ENCODE measurements at regions not wholly inside any gene's neighbourhood (a gene's known extent, or its start where the extent isn't known, plus 50 kb on each side); places are given as distances from the start of the nearest gene placed in this dataset.

DNA sequence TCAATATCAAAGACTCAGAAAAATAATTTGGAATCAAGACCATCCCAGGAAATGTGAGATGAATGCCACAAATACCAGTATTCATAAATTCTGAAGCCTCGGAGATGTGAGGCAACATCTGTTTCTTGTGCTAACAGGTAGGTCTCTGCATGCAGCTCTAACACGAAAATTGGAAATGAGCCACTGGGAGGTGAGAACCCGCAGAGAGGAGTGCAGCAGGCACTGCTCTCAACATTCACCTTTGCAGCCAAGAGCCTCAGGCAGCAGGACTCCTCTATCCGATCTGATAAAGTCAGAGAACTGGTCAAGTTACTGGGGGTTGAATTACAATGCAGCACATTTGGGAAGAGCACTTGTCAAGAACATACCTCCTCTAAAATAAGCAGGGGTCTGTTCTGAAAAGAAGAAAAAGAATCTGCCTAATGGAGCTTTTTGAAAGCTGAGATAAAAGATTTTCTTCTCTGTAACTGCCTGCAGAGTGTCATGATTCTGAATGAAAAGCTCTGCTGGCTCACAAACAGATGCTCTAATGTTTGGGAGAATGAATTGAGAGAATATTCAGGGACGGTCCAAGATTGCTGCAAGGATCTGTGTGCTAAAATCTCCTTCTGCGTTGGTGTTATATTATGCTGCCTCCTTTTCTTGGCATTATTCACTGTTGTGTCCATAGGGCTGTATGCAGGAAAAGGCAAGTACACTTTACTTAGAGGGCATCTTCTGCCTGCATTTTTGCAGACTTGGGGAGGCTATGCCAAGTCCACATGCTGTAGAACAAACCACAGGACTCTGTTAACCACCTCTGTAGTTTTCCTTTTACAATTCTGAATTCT is 209.6 kb upstream of the KRR1 start:
- Histone ChIP-seq H3K4me1 (peaks cover 46 to 69% of the 10 kb centered on the region in 2 donors), H3K27me3 (no peaks in the 10 kb centered on the region), H3K9me3 (no peaks in the 10 kb centered on the region), H3K4me3 (replicated peaks in 1 of 3) (no peak overlapping the region), H3K36me3 (no peaks in the 10 kb centered on the region), H3K27ac (peak overlapping the region; percentile 56 to 77 (median 67))
- intact Hi-C loops (cut with DNase I) = loop anchor here (10.0 kb wide), 1 partner anchor 304 kb away; no protein-coding TSS in a partner anchor
- DNase-seq = peak; percentile 71 to 73
- no peak for TF ChIP-seq POLR2A (IDR thresholded peaks at IDR 0.05)
- TF ChIP-seq, protein P1, sequence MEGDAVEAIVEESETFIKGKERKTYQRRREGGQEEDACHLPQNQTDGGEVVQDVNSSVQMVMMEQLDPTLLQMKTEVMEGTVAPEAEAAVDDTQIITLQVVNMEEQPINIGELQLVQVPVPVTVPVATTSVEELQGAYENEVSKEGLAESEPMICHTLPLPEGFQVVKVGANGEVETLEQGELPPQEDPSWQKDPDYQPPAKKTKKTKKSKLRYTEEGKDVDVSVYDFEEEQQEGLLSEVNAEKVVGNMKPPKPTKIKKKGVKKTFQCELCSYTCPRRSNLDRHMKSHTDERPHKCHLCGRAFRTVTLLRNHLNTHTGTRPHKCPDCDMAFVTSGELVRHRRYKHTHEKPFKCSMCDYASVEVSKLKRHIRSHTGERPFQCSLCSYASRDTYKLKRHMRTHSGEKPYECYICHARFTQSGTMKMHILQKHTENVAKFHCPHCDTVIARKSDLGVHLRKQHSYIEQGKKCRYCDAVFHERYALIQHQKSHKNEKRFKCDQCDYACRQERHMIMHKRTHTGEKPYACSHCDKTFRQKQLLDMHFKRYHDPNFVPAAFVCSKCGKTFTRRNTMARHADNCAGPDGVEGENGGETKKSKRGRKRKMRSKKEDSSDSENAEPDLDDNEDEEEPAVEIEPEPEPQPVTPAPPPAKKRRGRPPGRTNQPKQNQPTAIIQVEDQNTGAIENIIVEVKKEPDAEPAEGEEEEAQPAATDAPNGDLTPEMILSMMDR (IDR thresholded peaks at IDR 0.05) = no peak
- WGBS, 2 donors = 27 to 30% methylated on average over 6 of the region's 6 CpGs

DNA sequence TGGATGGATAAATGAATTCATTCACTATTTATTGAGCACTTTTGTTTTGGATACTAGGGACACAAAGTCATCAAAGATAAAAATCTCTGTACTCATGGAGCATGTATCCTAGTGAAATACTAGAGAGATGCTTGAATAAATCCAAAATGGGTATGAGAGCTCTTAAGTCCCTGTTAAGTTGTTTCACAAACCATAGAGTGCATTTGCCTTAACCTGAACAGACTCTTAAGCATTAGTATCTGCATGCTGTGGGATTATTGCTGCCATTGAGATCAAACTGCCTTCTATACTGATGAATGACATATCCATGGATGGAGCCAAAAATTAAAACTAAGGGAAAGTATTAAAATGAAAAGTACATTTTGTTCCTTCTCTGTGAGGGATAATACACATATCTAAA is 206.5 kb upstream of the KRR1 start:
- Histone ChIP-seq H3K9me3 (no peaks in the 10 kb centered on the region), H3K36me3 (no peaks in the 10 kb centered on the region), H3K27ac (peak overlapping the region in 1 of 3 donors; percentile 47), H3K4me1 (peaks cover 33 to 49% of the 10 kb centered on the region in 2 donors), H3K4me3 (replicated peaks in 1 of 3) (no peak overlapping the region), H3K27me3 (no peaks in the 10 kb centered on the region)
- intact Hi-C loops (cut with DNase I) = no loop called here
- no peak for DNase-seq
- TF ChIP-seq POLR2A (IDR thresholded peaks at IDR 0.05) = no peak
- TF ChIP-seq, protein P1 (IDR thresholded peaks at IDR 0.05) = no peak

- DNase-seq = no peak
- 84 to 90% methylated on average over 5 of the region's 5 CpGs for WGBS, 2 donors
- no peaks in the 10 kb centered on the region for H3K27me3 ChIP-seq
- peaks cover 30 to 49% of the 10 kb centered on the region in 2 donors for H3K4me1 ChIP-seq
- H3K36me3 ChIP-seq = no peaks in the 10 kb centered on the region
- no peaks in the 10 kb centered on the region for H3K9me3 ChIP-seq
- TF ChIP-seq, protein P1 (IDR thresholded peaks at IDR 0.05) = no peak
- no peak for TF ChIP-seq POLR2A (IDR thresholded peaks at IDR 0.05)
- intact Hi-C loops (cut with DNase I) = no loop called here
- H3K27ac ChIP-seq = peak overlapping the region in 1 of 3 donors; percentile 21
- H3K4me3 ChIP-seq (replicated peaks in 1 of 3) = no peak overlapping the region
Observed at GRCh38 chr12:75716291-75717025, 205.0 kb upstream of the KRR1 start.

- intact Hi-C loops (cut with DNase I) = no loop called here
- Histone ChIP-seq H3K27me3 (no peaks in the 10 kb centered on the region), H3K36me3 (no peaks in the 10 kb centered on the region), H3K27ac (no peak overlapping the region), H3K4me1 (peaks cover 27 to 49% of the 10 kb centered on the region in 2 donors), H3K9me3 (no peaks in the 10 kb centered on the region), H3K4me3 (replicated peaks in 1 of 3) (no peak overlapping the region)
- TF ChIP-seq, protein P1 (IDR thresholded peaks at IDR 0.05) = no peak
- no peak for TF ChIP-seq POLR2A (IDR thresholded peaks at IDR 0.05)
- no peak for DNase-seq
- WGBS, 2 donors = 97 to 98% methylated on average over 6 of the region's 6 CpGs
Observed at GRCh38 chr12:75715682-75716081, 204.3 kb upstream of the KRR1 start.

DNA sequence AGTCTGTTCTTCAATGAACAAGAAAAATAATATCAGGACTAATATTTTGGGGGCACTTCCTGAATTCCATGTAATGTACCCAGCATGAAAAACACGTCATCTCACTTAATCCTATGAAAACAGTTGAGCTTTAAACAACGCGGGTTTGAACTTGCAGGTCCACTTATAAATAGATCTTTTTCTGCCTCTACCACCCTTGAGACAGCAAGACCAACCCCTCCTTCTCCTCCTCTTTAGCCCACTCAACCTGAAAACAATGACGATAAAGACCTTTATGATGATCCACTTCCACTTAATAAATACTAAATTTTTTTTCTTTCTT is 203.9 kb upstream of the KRR1 start:
- TF ChIP-seq, protein P1 (IDR thresholded peaks at IDR 0.05) = no peak
- no peak for TF ChIP-seq POLR2A (IDR thresholded peaks at IDR 0.05)
- no peak for DNase-seq
- peak overlapping the region in 1 of 3 donors; percentile 2 for H3K27ac ChIP-seq
- peaks cover 23 to 47% of the 10 kb centered on the region in 2 donors for H3K4me1 ChIP-seq
- H3K9me3 ChIP-seq = no peaks in the 10 kb centered on the region
- intact Hi-C loops (cut with DNase I) = no loop called here
- 58 to 61% methylated on average over 4 of the region's 4 CpGs for WGBS, 2 donors
- no peaks in the 10 kb centered on the region for H3K27me3 ChIP-seq
- H3K4me3 ChIP-seq (replicated peaks in 1 of 3) = no peak overlapping the region
- H3K36me3 ChIP-seq = no peaks in the 10 kb centered on the region

Data from thyroid gland (tissue), 4 donors.